OCI-LY7 (cell line): ENCODE measurements at regions not wholly inside any gene's neighbourhood (a gene's known extent, or its start where the extent isn't known, plus 50 kb on each side); places are given as distances from the start of the nearest gene placed in this dataset.

Source experiments
- BruUV-seq: library from RNA; stranded (reverse); fragments of 400-500 nt; replicated peaks from 2 replicates; lab custom pipeline; 2021; lab: Mats Ljungman, UMichigan
- CTCF ChIA-PET: fragments of 300-600 bp; sonication (Branson Sonifier 250); formaldehyde crosslinking; loops from one replicate; lab custom pipeline; 2022; ENCODE audit warnings: antibody characterized with exemption; ENCODE audit not compliant: unreplicated experiment; lab: Charles Lee
- POLR2A ChIA-PET: fragments of 300-600 bp; sonication (Branson Sonifier 250); formaldehyde crosslinking; loops from one replicate; lab custom pipeline; 2022; ENCODE audit warnings: antibody characterized with exemption; lab: Charles Lee
- DNase-seq: peaks from one replicate; pipeline ENCODE4 v3.0.0-alpha.2; 2015; ENCODE audit warnings: low spot score
- H2AFZ ChIP-seq: fragments of 200-600 bp; sonication (generic), shearing (Covaris generic); 2 replicates; pipeline ENCODE4 v1.6.1; 2014; ENCODE audit warnings: mild to moderate bottlenecking, antibody characterized with exemption, low read length, moderate library complexity
- H3K27ac ChIP-seq: fragments of 200-600 bp; sonication (generic); 2 replicates; pipeline ENCODE4 v1.5.1; 2014; ENCODE audit warnings: mixed run types, low read depth, mild to moderate bottlenecking, moderate library complexity, low read length, inconsistent platforms; ENCODE audit not compliant: poor library complexity, severe bottlenecking
- H3K36me3 ChIP-seq: fragments of 200-600 bp; sonication (generic); 2 replicates; pipeline ENCODE4 v1.6.1; 2014; ENCODE audit warnings: mild to moderate bottlenecking, antibody characterized with exemption, low read length, moderate library complexity, mixed read lengths; ENCODE audit not compliant: insufficient read depth
- H3K4me1 ChIP-seq: fragments of 200-600 bp; sonication (generic); 2 replicates; pipeline ENCODE4 v1.5.1; 2014; ENCODE audit warnings: mild to moderate bottlenecking, low read length; ENCODE audit not compliant: insufficient read depth, poor library complexity, severe bottlenecking
- H3K4me2 ChIP-seq: fragments of 200-600 bp; sonication (generic); 2 replicates; pipeline ENCODE4 v1.6.1; 2014; ENCODE audit warnings: mild to moderate bottlenecking, low read length
- H3K4me3 ChIP-seq: fragments of 200-600 bp; sonication (generic); 2 replicates; pipeline ENCODE4 v1.5.1; 2014; ENCODE audit warnings: mild to moderate bottlenecking, low read depth, low read length; ENCODE audit not compliant: poor library complexity, severe bottlenecking
- H3K79me2 ChIP-seq: fragments of 200-600 bp; sonication (generic); 2 replicates; pipeline ENCODE4 v1.6.1; 2016; ENCODE audit warnings: low read depth, mild to moderate bottlenecking, low read length, moderate library complexity, mixed read lengths; ENCODE audit not compliant: insufficient read depth
- H3K9me2 ChIP-seq: fragments of 200-600 bp; sonication (generic); 2 replicates; pipeline ENCODE4 v1.6.1; 2016; ENCODE audit warnings: mild to moderate bottlenecking, low read length, mixed read lengths; ENCODE audit not compliant: insufficient read depth
- H3K9me3 ChIP-seq: fragments of 200-600 bp; sonication (generic); 2 replicates; pipeline ENCODE4 v1.6.1; 2014; ENCODE audit warnings: mild to moderate bottlenecking, mixed run types, low read length, mixed read lengths
- H4K20me1 ChIP-seq: fragments of 200-600 bp; sonication (generic); 2 replicates; pipeline ENCODE4 v1.6.1; 2014; ENCODE audit warnings: mild to moderate bottlenecking, antibody characterized with exemption, low read length, moderate library complexity, mixed read lengths; ENCODE audit not compliant: insufficient read depth
- CTCF ChIP-seq: fragments of 200-600 bp; sonication (generic); conservative IDR thresholded peaks from 2 replicates; pipeline ENCODE4 v1.5.1; 2014; ENCODE audit warnings: mild to moderate bottlenecking, antibody characterized with exemption, low read length, moderate library complexity, mixed read lengths
- EZH2phosphoT487 ChIP-seq: fragments of 200-600 bp; sonication (generic); IDR thresholded peaks from 2 replicates; pipeline ENCODE4 v1.6.1; 2018; ENCODE audit warnings: low read depth, borderline replicate concordance, mild to moderate bottlenecking, mixed run types, antibody characterized with exemption, low read length, moderate library complexity, mixed read lengths
- intact Hi-C: fragments of 100-400 bp; cut with micrococcal nuclease; formaldehyde crosslinking; loops from one replicate; pipeline ENCODE4 v1.10.0; 2022; ENCODE audit not compliant: unreplicated experiment

DNA sequence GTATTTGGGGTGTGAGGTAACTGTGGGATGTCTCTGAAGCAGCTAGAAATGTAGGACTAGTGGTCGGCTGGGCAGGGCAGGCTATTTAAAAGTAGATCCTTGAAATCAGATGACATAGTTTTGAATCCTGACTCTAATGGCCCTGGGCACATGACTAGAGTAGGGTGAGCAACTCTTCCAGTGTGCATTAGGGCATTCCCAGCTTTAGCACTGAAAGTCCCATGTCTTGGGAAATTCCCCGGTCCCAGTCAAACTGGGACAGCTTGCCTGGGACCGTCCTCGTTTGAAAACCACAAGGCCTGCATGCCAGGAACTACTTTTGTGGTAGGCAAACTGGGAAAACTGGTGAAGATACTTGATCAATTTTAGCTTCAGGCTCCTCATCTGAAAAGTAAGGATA, 255.3 kb downstream of the PTEN start:
- H3K4me2 ChIP-seq, result 0 out of 2 replicates have a peak overlapping the region, but pooled peaks have one; percentile 69
- ChIA-PET POLR2A (interaction anchor here (0.6 to 1.3 kb wide), 5 partner anchors 14 to 347 kb away, joined by 3 to 4 read pairs (median 3); no protein-coding TSS in a partner anchor), CTCF (no interaction called here)
- no peaks in the 10 kb centered on the region for H3K36me3 ChIP-seq
- H4K20me1 ChIP-seq, result no peaks in the 10 kb centered on the region
- no peaks in the 10 kb centered on the region for H3K9me3 ChIP-seq
- no peak overlapping the region for H2AFZ ChIP-seq
- peaks cover 98% of the 10 kb centered on the region for H3K4me1 ChIP-seq
- no peaks in the 10 kb centered on the region for H3K9me2 ChIP-seq
- no peak overlapping the region for H3K4me3 ChIP-seq
- BruUV-seq, result no TSS peak
- TF ChIP-seq CTCF (no peak), EZH2phosphoT487 (no peak)
- intact Hi-C loops, result loop anchor here (10.0 kb wide), 1 partner anchor 766 kb away; the partner anchor contains the start of gene STAMBPL1
- no peak for DNase-seq
- no peaks in the 10 kb centered on the region for H3K79me2 ChIP-seq
- no peak overlapping the region for H3K27ac ChIP-seq

DNA sequence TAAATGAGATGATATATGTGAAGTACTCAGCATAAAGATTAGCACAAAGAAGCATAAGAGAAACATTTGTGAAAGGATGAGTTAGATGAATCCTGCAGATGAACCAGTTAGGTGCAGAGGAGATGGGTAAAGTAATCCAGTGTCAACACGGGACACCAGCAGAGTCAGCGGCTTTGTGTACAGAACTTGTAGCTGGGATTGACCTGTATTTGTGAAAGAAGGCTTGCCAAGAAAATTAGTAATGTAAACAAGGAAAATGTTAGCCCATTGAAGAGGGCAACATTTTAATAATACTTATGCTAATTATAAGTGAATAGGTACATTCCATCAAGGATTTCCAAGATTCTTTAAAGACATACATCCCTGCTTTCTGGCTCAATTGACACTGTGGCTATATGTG, 255.7 kb downstream of the PTEN start:
- H3K9me3 ChIP-seq, result no peaks in the 10 kb centered on the region
- POLR2A ChIA-PET, result interaction anchor here (0.6 to 1.3 kb wide), 5 partner anchors 14 to 346 kb away, joined by 3 to 4 read pairs (median 3); no protein-coding TSS in a partner anchor
- no peaks in the 10 kb centered on the region for H3K9me2 ChIP-seq
- no peak for DNase-seq
- H3K79me2 ChIP-seq, result no peaks in the 10 kb centered on the region
- no peaks in the 10 kb centered on the region for H3K36me3 ChIP-seq
- intact Hi-C loops, result loop anchor here (10.0 kb wide), 1 partner anchor 766 kb away; the partner anchor contains the start of gene STAMBPL1
- H3K27ac ChIP-seq, result no peak overlapping the region
- no TSS peak for BruUV-seq
- no peak overlapping the region for H3K4me2 ChIP-seq
- H4K20me1 ChIP-seq, result no peaks in the 10 kb centered on the region
- H2AFZ ChIP-seq, result no peak overlapping the region
- CTCF ChIA-PET, result no interaction called here
- no peak overlapping the region for H3K4me3 ChIP-seq
- TF ChIP-seq CTCF, result no peak
- peaks cover 94% of the 10 kb centered on the region for H3K4me1 ChIP-seq

DNA sequence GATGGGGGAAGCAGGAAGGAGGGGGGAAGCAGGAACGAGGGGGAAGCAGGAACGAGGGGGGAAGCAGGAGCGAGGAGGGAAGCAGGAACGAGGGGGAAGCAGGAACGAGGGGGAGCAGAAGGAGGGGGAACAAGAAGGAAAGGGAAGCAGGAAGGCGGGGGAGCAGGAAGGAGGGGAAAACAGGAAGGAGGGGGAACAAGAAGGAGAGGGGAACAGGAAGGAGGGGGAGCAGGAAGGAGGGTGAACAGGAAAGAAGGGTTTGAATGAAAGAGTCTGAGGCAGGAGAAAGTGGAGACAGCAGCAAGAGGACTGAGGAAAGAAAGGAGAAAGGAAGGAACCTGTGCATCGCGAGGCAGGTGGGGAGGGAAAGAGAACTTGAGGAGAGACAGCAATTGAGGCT, 256.6 kb downstream of the PTEN start:
- no peaks in the 10 kb centered on the region for H4K20me1 ChIP-seq
- BruUV-seq, result no TSS peak
- TF ChIP-seq CTCF (no peak), EZH2phosphoT487 (no peak)
- peaks cover 85% of the 10 kb centered on the region for H3K4me1 ChIP-seq
- no peaks in the 10 kb centered on the region for H3K36me3 ChIP-seq
- H2AFZ ChIP-seq, result peak overlapping the region; percentile 71
- H3K9me3 ChIP-seq, result no peaks in the 10 kb centered on the region
- H3K4me2 ChIP-seq, result peak overlapping the region; percentile 70
- H3K27ac ChIP-seq, result peak overlapping the region; percentile 34
- H3K4me3 ChIP-seq, result peak overlapping the region; percentile 42
- H3K9me2 ChIP-seq, result no peaks in the 10 kb centered on the region
- CTCF ChIA-PET, result interaction anchor here (1.5 kb wide), 1 partner anchor 12 kb away, joined by 5 read pairs; no protein-coding TSS in a partner anchor
- peak; percentile 18 for DNase-seq
- POLR2A ChIA-PET, result interaction anchor here (0.5 to 3.3 kb wide), 9 partner anchors 7 to 329 kb away, joined by 3 to 15 read pairs (median 4); partner anchors contain the start of genes KLLN and PTEN
- H3K79me2 ChIP-seq, result no peaks in the 10 kb centered on the region
- intact Hi-C loops, result no loop called here
